A549 (cell line): ENCODE measurements at regions not wholly inside any gene's neighbourhood (a gene's known extent, or its start where the extent isn't known, plus 50 kb on each side); places are given as distances from the start of the nearest gene placed in this dataset.

Experiments used
- CHD2 ChIP-seq: fragments of 150-350 bp; IDR thresholded peaks from 2 replicates; pipeline ENCODE4 v1.6.1; 2014; ENCODE audit warnings: low read length; ENCODE audit not compliant: partially characterized antibody
- EP300 ChIP-seq, 2 experiments: fragments of >200 bp; sonication (Bioruptor Twin); formaldehyde crosslinking; IDR thresholded peaks; 2 replicates in 1 of 2; 3 replicates in 1 of 2; pipeline ENCODE4 v1.6.1; 2016 to 2017
- HDAC2 ChIP-seq: fragments of 200-600 bp; sonication (generic); IDR thresholded peaks from 2 replicates; pipeline ENCODE4 v1.6.1; 2016
- KDM5A ChIP-seq: fragments of 200-600 bp; sonication (generic); IDR thresholded peaks from 2 replicates; pipeline ENCODE4 v1.6.1; 2016; ENCODE audit warnings: antibody characterized with exemption, mild to moderate bottlenecking
- MAFK ChIP-seq: fragments of 450-650 bp; IDR thresholded peaks from 2 replicates; pipeline ENCODE4 v1.6.1; 2014; ENCODE audit not compliant: partially characterized antibody
- POLR2A ChIP-seq: IDR thresholded peaks from 2 replicates; pipeline ENCODE4 v1.6.1; 2012; ENCODE audit warnings: mild to moderate bottlenecking, low read length
- RAD21 ChIP-seq, 2 experiments: fragments of >200 bp in 1 of 2; sonication (Bioruptor Twin) in 1 of 2; formaldehyde crosslinking in 1 of 2; IDR thresholded peaks in 1 of 2; conservative IDR thresholded peaks in 1 of 2; 2 replicates in 1 of 2; 3 replicates in 1 of 2; pipeline ENCODE4 v1.6.1; 2012 to 2018; ENCODE audit warnings: inconsistent platforms in 1 of 2
- ZSCAN20 ChIP-seq: fragments of 250-450 bp; sonication (Bioruptor Pico); IDR thresholded peaks from 2 replicates; pipeline ENCODE4 v1.8.0; 2022; ENCODE audit warnings: mild to moderate bottlenecking, moderate library complexity
- TF ChIP-seq, protein P1 (sequence below): fragments of >200 bp; sonication (Bioruptor Twin); formaldehyde crosslinking; IDR thresholded peaks from 3 replicates; pipeline ENCODE4 v1.5.1; 2016

- TF ChIP-seq, protein P1, sequence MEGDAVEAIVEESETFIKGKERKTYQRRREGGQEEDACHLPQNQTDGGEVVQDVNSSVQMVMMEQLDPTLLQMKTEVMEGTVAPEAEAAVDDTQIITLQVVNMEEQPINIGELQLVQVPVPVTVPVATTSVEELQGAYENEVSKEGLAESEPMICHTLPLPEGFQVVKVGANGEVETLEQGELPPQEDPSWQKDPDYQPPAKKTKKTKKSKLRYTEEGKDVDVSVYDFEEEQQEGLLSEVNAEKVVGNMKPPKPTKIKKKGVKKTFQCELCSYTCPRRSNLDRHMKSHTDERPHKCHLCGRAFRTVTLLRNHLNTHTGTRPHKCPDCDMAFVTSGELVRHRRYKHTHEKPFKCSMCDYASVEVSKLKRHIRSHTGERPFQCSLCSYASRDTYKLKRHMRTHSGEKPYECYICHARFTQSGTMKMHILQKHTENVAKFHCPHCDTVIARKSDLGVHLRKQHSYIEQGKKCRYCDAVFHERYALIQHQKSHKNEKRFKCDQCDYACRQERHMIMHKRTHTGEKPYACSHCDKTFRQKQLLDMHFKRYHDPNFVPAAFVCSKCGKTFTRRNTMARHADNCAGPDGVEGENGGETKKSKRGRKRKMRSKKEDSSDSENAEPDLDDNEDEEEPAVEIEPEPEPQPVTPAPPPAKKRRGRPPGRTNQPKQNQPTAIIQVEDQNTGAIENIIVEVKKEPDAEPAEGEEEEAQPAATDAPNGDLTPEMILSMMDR = no peak
- TF ChIP-seq RAD21 (conservative IDR thresholded peaks at IDR 0.05 in 1 of 2, IDR thresholded peaks at IDR 0.05 in 1 of 2) (no peak), POLR2A (no peak), EP300 (IDR thresholded peaks at IDR 0.05) (no peak), ZSCAN20 (CRISPR knock-in tag) (no peak), MAFK (no peak), HDAC2 (no peak), CHD2 (no peak), KDM5A (no peak)
Observed at GRCh38 chr4:114223580-114223979, 244.1 kb upstream of the ARSJ start.
